HG03432 (cell line): ENCODE measurements at regions not wholly inside any gene's neighbourhood (a gene's known extent, or its start where the extent isn't known, plus 50 kb on each side); places are given as distances from the start of the nearest gene placed in this dataset.

Experiments used
- ATAC-seq: cut with Tn5 transposase; IDR thresholded peaks from one replicate; pipeline ENCODE4 v1.9.1; 2021; ENCODE audit warnings: mild to moderate bottlenecking, moderate library complexity; ENCODE audit not compliant: unreplicated experiment

DNA sequence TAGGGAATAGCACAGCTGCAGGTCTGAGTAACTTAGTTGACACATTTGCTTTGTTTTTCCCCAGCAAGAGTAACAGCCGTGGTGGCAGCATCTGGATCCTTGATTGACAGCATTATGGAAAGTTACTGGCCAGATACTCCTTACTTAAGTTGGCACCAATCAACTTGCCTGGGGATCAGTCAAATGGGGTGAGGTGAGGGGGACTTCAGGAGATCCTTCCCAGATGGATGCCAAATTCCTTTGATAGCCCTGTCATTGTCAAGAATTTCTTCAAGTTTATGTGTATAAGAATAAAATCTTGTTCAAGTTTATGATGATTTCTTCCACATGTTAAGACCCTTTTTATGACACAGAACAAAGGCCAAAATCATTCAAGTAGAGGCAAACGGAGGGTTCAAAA lies 618.4 kb downstream of the SLC6A15 start:
- no peak for ATAC-seq

DNA sequence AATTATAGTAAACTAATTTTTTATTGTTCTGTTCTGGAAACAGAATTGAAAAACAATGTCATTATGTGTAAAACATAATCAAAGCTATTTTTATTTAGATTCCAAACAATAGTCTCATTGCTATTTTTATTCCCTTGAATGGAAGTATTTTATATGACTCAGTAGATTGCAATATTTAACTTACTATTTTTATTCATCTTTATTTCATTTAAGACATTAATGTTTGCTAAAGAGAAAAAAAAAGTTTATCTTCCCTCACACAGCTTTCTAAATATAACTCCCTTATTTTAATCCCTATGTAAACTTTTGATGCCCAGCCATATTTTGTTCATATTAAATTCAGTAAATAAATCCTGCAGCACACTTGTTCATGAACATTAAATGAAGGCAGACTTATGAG lies 622.4 kb downstream of the SLC6A15 start:
- no peak for ATAC-seq

DNA sequence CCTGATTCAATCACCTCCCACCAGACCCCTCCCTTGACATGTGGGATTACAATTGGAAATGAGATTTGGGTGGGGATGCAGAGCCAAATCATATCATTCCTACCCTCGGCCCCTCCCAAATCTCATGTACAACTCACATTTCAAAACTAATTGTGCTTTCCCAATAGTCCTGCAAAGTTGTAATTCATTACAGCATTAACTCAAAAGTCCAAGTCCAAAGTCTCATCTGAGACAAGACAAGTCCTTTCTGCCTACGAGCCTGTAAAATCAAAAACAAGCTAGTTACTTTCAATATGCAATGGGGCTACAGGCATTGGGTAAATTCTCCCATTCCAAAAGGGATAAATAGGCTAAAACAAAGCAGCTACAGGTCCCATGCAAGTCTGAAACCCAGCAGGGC lies 634.6 kb downstream of the SLC6A15 start:
- no peak for ATAC-seq

DNA sequence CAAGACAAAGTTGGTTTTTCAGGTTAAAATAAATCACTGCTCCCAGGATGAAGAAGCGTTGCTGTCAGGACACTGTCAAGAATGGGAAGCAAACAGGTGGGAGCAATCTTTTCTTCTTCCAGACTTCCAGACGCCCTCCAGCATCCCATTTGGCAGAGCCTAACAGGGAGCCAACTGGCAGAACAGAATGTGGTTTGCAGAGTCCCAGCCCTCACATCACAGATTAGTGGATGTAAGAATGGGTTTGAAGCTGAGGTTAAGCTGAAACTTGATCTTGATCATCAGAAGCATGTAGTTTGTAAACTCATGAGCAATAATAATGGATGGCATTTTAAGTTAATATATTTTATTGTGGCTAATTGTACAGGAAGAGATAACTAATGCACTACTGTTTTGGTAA lies 636.4 kb downstream of the SLC6A15 start:
- ATAC-seq: no peak

DNA sequence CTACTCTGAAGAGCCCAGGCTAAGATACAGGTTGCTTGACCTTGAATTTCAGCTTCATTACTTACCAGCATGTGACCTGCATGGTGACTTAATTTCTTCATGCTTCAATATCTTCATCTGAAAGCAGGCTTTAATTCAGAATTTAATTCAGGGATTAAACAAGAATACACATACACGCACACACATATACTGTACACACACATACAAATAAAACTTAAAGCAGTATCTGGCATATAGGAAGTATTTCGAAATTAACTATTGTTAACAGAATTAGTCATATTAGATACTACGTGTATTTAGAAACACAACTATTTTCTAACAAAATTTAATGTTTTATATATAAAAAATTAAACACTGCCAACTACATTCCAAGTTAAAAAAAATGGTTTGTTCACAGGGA lies 640.3 kb downstream of the SLC6A15 start:
- ATAC-seq: no peak

DNA sequence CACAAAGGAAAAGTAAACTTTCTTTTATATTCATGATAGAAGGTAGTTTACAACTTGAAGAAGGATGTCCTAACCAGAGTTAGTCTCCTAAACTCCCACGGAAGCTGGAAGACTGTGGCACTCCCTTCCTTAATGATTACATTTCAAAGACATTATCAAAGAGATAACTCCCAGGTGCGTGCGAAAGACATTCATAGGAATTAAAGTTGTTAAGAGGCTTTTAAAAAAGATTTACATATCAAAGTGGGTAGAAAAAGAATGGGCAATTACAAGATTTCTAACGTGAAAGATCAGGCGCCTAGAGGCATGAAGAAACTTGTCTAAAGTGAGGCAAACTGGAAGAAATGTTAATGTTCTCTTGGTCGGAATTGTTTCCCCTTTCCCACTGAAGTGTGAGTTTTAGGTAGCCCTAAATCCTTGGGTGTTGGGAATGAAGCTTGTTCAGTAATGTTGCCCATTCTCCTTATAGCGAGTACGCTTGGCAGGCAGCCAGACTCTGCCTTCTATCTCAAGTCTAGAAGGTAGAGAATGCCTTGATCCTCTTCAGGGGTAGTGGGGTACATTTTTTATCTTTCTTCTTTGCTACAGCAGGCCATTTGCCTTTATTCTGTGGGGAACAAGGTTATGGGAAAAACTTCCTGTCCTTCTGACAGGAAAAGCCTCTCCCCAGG lies 642.0 kb downstream of the SLC6A15 start:
- ATAC-seq: no peak

DNA sequence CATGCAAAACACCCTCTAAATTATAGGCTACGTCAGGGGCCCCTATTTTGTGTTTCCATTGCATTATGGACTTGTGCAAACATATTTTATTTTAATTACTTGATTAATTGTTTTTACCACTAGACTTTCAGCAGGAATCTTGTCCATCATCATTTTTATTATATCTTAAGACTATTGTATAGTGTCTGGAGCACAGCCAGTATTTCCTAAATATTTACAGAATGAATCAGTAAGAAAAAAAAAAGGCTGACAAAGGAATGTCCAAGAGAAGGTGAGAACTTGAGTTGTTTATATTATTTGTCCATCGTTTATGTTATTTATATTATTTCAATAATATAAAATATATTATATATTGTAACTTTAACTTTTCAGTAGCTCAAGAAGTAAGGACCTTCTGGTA lies 664.7 kb downstream of the SLC6A15 start:
- ATAC-seq: no peak

DNA sequence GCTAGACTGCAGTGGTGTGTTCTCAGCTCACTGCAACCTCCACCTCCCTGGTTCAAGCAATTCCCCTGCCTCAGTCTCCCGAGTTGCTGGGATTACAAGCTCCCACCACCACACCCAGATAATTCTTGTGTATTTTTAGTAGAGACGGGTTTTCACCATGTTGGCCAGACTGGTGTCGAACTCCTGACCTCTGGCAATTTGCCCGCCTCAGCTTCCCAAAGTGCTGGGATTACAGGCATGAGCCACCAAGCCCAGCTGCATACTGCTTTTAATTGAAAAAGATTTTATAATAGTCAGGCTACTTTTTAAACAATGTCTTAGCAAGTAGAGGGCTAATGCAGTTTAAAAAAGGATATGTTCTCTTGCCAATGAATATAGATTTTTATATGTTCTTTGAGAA lies 668.9 kb downstream of the SLC6A15 start:
- ATAC-seq: no peak

DNA sequence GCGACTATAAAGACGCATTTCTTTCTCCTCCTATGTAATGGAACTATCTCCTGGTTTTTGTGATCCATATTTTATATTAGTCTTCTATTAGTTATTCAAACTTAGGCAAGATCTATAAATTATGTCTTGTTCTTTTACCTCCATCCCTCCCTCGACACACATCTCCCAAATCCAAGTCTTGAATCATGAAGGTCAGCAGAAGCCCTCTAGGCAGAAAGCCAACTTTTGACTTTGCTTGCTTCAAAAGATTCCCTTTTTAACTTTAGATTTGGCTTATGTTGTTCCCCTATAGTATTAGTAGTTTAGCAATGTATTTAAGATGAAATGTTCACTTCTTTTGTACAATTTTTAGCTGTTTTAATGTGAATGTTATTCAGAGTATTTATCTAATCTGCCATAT lies 689.8 kb downstream of the SLC6A15 start:
- ATAC-seq: no peak

DNA sequence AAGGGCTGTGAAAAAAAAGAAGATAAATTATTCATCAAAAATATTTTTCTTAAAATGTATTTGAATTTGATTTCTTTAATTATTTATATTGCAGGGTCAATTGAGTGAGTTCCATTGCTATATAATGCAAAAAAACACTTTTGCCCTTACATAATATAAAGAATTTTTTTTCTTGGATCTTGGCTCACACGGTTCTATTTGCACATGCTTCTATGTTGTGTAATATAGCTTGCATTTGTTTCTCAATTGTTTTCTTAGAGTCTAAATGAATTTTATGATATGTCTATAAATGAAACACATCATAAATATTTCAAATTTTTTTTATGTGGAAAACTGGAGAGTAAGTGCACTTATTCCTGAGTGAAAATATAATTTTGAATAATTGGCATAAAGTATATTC lies 694.2 kb downstream of the SLC6A15 start:
- no peak for ATAC-seq

DNA sequence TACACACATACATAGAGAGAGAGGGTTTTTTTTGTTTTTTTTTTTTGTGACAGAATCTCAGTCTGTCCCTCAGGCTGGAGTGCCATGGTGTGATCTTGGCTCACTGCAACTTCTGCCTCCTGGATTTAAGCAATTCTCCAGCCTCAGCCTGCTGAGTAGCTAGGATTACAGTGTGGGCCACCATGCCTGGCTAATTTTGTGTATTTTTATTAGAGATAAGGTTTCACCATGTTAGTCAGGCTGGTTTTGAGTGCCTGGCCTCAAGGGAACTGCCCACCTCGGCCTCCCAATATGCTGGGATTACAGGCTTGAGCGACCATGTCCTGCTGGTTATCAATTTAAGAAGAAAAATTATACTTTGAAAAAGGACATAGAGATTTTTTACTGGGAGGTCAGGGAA lies 710.6 kb downstream of the SLC6A15 start:
- ATAC-seq: no peak

DNA sequence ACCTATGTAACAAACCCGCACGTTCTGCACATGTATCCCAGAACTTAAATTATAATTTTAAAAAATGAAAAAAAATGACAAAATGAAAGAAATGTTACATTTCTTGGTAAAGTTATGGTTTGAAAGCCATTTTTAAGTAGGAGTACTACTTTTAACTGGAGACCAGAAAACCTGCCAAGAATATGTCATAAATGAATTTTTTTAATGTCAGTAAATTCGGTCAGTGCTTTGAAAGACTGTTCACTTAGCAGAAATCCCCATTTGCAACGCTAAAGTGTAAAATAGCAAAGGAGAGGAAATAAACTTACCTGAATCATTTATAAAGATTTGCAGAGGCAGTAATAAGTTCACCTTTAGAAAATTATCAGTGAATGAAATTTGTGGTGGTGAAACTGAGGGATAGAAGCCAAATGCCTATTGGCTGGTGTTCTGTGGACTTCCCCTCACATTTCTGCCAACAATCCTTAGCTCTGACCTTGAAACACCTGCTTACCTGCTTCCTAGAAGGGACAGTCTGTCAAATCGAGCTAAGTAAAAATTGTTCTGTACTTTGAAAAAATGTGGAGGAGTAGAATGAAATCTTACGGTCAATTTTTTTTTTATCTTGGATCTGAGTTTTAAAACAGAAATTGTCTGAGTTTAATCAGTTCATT lies 714.2 kb downstream of the SLC6A15 start:
- ATAC-seq: no peak

DNA sequence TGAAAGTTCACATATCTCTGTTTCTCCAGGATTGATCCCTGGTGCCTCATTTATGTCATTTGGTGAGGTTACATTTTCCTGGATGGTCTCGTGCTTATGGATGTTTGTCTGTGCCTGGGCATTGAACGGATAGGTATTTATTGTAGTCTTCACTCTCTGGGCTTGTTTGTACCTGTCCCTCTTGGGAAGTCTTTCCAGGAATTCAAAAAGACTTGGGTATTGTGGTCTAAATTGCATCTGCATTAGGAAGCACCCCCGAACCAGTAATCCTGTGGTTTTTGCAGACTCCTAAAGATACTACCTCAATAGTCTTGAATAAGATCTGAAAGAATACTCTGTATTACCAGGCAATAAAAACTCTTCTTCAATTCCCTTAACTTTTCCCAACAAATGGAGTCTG lies 720.8 kb downstream of the SLC6A15 start:
- ATAC-seq: no peak

DNA sequence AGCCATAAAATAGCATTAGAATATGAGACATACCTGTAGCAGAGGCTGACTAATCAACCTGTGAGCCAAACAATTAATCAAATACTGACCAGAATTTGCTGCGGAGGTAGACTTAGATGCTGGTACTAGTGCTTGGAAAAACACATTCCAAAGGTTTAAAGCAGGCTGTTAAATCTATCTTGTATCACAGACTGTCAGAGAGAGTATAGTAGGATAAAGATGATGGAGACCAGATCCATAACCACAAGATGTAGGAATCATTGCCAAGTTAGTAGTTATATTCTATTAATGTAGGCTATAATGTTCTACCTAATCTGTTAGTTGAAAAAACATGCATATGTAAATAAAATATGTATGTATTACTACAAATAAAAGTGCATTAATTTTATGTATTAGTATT lies 726.2 kb downstream of the SLC6A15 start:
- no peak for ATAC-seq

DNA sequence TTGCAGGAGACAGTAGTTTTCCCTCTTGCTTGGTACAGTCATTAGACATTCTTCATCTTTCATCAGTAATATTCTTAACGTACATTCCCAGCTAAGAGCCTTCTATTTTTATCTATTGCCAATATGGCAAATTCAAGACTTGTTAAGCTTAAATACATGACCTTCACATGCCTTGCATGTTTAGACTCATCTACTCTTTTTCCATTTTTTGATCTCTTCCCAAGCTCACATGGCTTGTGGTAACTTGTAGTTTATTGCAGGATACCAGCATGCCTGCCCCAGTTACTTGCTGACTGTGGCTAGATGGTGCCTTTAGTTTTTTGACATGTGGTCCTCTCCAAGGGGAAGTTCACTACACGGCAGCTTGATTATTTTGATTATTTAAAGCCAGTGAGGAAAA lies 729.0 kb downstream of the SLC6A15 start:
- no peak for ATAC-seq

DNA sequence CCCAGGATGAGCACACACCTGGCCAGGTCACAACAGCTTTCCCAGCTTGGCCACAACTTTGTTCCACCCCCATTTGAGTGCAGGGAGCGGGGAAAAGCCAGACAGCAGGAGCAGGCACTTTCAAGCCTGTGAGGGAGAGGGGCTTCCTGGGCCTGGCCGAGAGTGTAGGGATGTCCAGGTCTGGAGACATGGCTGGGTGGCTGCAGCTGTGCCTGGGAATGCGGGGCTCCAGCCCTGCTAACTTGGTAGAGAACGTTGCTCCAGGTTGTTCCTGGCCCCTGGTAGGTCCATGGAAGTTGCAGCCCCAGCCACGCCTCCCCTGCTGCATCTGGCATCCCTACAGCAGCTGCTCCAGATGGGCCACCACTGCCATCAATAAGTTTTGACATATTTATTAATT lies 738.5 kb downstream of the SLC6A15 start:
- no peak for ATAC-seq

DNA sequence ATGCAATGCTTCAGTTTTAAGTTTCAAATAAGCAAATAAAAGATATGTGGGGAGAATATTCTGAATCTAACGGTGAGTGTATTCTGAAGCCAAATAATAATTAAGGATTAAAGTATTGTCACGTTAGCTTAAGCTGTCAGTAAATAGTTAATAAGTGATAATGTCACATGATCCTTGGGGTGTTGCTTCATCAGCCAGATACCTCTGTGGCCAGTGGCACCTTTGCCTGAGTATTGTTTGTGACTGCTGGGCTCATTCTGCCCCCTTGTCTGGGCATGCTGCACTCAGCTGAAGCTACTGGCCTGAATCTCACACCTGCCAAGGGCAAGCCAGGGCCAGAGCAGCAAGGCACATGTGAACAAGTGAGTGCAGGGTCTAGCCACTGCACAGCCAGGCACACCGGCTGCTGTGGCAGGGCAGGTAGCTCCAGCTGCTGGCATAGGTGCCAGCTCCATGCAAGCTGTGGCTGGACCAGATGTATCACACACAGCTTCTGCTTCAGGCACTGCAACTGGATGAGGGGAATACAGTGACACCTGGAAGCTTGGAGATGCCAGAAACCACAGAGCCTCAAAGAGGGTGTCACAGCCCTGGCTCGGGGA lies 739.7 kb downstream of the SLC6A15 start:
- no peak for ATAC-seq

DNA sequence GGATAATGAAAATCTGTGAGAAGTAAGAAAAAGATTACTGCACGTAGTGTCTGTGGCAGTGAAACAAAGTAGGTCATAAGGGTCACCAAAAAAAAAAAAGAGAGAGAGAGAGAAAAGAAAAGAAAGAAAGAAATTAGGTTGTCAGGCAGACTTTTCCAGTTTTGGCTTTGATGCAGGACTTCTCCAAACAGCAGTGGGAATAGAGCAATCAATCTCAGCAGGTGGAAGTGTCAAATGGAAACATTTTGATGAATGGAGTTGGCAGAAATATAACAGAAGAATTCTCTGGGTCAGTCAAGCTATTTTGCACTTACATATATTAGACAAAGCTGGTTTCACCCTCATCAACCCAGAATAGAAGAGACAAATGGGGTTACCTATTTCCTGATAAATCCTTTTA lies 745.8 kb downstream of the SLC6A15 start:
- no peak for ATAC-seq

DNA sequence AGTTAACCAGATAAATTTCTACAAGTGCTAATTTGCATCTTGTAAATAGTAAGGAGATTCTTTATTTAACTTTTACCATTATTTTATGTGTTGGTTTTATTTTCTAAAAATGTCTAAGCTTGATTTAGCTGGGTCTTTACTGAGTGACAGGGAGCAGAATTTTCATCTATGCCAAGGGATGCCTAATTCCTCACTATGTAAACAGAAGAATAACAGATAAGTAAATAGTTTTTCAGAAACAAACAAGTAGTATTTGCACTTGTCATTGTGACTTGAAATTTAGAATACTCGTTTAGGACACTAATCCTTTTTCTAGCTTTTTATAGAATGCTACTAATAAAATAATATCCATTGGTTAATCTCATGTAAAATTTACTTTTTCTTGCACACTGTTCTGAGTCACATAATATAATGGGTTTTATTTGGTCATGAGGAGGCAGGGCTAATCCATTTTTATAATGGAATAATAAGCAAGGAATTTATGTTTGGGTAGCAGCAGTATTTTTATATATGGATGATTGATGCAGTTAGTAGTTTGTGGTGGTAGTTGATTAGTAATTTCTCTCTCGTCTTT lies 746.5 kb downstream of the SLC6A15 start:
- no peak for ATAC-seq

DNA sequence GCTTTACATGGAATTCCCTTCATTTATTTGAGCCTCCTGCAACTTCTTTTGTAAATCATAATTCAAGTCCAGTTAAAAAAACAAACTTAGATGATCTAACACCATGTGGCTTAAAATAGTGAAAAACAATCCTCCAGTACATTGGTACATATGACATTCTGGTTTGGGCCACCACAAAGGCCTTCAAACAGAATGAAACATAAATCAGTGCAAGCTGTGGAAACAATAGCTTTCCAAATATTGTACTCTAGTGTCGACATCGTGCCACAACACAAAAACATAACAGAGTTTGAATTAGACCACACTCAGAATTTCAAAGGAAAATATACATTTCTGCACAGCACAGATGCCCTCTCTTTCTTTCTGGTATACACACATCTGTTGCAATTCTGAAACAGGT lies 751.3 kb downstream of the SLC6A15 start:
- ATAC-seq: no peak

DNA sequence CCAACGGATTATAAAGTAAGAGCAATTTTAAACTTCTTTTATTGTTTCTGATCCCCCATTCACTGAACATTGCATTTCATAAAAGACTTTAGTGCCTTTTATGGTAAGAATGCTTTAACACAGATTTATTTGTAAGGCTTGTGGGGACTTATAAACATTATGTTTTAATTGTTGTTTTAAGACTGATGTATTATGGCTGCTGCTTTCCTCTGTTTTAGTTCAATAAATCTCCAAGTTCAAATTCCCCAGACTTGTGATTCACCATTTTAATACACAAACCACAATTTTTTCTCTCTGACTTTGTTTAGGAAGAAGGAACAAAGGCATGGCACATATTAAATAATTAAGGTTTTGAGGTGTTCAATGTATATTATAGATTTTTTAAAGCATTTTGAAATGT lies 753.3 kb downstream of the SLC6A15 start:
- ATAC-seq: no peak

DNA sequence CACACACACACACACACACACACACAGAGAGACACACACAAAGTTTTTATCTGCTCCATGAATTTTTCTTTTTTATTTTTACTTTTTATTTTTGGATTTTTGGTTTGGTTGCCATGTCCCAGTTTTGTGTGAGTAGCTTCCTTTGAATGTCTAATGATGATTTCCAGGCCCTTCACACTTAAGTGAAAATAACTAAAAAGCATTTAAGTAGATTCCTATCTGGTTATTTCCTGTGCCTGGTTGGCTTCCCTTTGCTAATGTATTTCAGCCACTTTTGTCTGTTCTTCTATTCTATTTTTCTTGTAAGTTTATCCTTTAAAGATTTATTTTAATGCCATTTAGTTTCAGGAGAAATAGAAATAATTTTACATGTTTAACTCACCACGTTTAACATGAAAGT lies 755.4 kb downstream of the SLC6A15 start:
- no peak for ATAC-seq
